Stimulated activated CD8-positive, alpha-beta memory T cell treated with anti-CD3 and anti-CD28 coated beads, Interleukin-7, amount 100 ng/mL, for 48 hours (primary cell): ENCODE measurements at regions not wholly inside any gene's neighbourhood (a gene's known extent, or its start where the extent isn't known, plus 50 kb on each side); places are given as distances from the start of the nearest gene placed in this dataset.
A peak's percentile ranks its signal among the peaks of the same experiment; 100 is the strongest.
"Not testable (repeated sequence)": the region's sequence is repeated elsewhere in the genome, so short reads cannot be mapped to it uniquely, and the experiment has no call there.

Experiments
- DNase-seq, 2 donors: peaks; one replicate each; pipeline ENCODE4 v3.0.0-alpha.2; 2020; ENCODE audit warnings: low read depth in 1 of 2; ENCODE audit errors: extremely low read depth in 1 of 2

- DNase-seq = no peak
Observed at GRCh38 chr2:61774351-61774750, 79.5 kb downstream of the FAM161A start.

- no peak for DNase-seq
Observed at GRCh38 chr2:61771904-61772845, 81.7 kb downstream of the FAM161A start.

GRCh38 chr2:61770746-61771145 lies 83.1 kb downstream of the FAM161A start:
- no peak for DNase-seq

GRCh38 chr2:61770298-61770697 lies 83.6 kb downstream of the FAM161A start:
- DNase-seq = no peak

GRCh38 chr2:61769093-61769675 lies 84.7 kb downstream of the FAM161A start:
- DNase-seq = no peak

- peak; percentile 95 to 96 for DNase-seq
Observed at GRCh38 chr2:61764035-61764800, 89.6 kb downstream of the FAM161A start.

- DNase-seq = no peak
Observed at GRCh38 chr2:61763605-61764034, 90.2 kb downstream of the FAM161A start.

GRCh38 chr2:61762292-61762691 lies 91.6 kb downstream of the FAM161A start:
- no peak for DNase-seq

GRCh38 chr2:61759718-61760117 lies 94.1 kb downstream of the FAM161A start:
- DNase-seq = no peak

- DNase-seq = no peak
Observed at GRCh38 chr2:61759005-61759404, 94.9 kb downstream of the FAM161A start.

- DNase-seq = no peak
Observed at GRCh38 chr2:61758159-61758558, 95.7 kb downstream of the FAM161A start.

- DNase-seq = no peak
Observed at GRCh38 chr2:61753512-61753911, 100.3 kb downstream of the FAM161A start.

GRCh38 chr2:61750624-61751023 lies 103.2 kb downstream of the FAM161A start:
- no peak for DNase-seq

GRCh38 chr2:61742955-61743354 lies 110.9 kb downstream of the FAM161A start:
- no peak for DNase-seq

GRCh38 chr2:61737841-61738240 lies 116.0 kb downstream of the FAM161A start:
- DNase-seq = no peak

GRCh38 chr2:61736953-61737352 lies 116.9 kb downstream of the FAM161A start:
- DNase-seq = no peak

- DNase-seq = no peak
Observed at GRCh38 chr2:61733563-61733962, 120.3 kb downstream of the FAM161A start.

GRCh38 chr2:61732787-61733186 lies 121.1 kb downstream of the FAM161A start:
- DNase-seq = no peak

- DNase-seq = no peak
Observed at GRCh38 chr2:61727746-61728145, 126.1 kb downstream of the FAM161A start.

GRCh38 chr2:61726456-61727209 lies 127.2 kb downstream of the FAM161A start:
- no peak for DNase-seq

GRCh38 chr2:61723364-61723763 lies 130.5 kb downstream of the FAM161A start:
- DNase-seq = not testable (repeated sequence)
